HEK293T (cell line): ENCODE measurements at regions not wholly inside any gene's neighbourhood (a gene's known extent, or its start where the extent isn't known, plus 50 kb on each side); places are given as distances from the start of the nearest gene placed in this dataset.

Experiments
- BHLHE40 ChIP-seq: fragments of 450-650 bp; IDR thresholded peaks from 2 replicates; pipeline ENCODE4 v1.6.1; 2016; ENCODE audit warnings: mild to moderate bottlenecking, moderate library complexity, borderline replicate concordance
- CTBP1 ChIP-seq: fragments of 450-650 bp; IDR thresholded peaks from 2 replicates; pipeline ENCODE4 v1.6.1; 2016; ENCODE audit warnings: borderline replicate concordance
- FOXK2 ChIP-seq: fragments of 450-650 bp; IDR thresholded peaks from 2 replicates; pipeline ENCODE4 v1.6.1; 2016; ENCODE audit warnings: mild to moderate bottlenecking
- L3MBTL2 ChIP-seq: fragments of 450-650 bp; conservative IDR thresholded peaks from 2 replicates; pipeline ENCODE4 v1.6.1; 2016; ENCODE audit warnings: mild to moderate bottlenecking
- LEF1 ChIP-seq: fragments of 450-650 bp; IDR thresholded peaks from 2 replicates; pipeline ENCODE4 v1.6.1; 2017; ENCODE audit warnings: mild to moderate bottlenecking, borderline replicate concordance
- ZNF384 ChIP-seq: fragments of 450-650 bp; IDR thresholded peaks from 2 replicates; pipeline ENCODE4 v1.6.1; 2016
- TF ChIP-seq, protein P1 (sequence below): fragments of 450-650 bp; IDR thresholded peaks from 2 replicates; pipeline ENCODE4 v1.6.1; 2016

DNA sequence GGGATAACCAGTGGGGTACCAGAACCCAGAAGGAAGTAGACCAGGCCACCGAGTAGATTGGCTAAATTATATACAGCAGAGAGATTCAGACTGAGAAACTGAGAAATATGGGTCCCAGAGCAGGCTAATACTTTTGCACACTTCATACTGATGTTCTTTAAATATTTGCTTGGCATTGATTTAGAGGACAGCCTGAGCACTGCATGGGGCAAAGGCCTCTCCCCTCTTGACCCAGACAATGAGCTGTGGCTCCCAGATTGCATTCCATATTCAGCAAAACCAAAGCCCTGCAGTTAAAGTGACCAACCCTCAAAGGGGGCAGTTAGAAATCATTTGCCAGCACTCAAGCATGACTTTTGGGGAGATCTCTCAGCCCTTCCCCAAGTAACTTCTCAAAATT, 279.2 kb downstream of the SUDS3 start:
- no peak for TF ChIP-seq L3MBTL2
- no peak for TF ChIP-seq LEF1
- TF ChIP-seq BHLHE40, result no peak
- no peak for TF ChIP-seq CTBP1
- TF ChIP-seq ZNF384, result no peak
- TF ChIP-seq, protein P1, sequence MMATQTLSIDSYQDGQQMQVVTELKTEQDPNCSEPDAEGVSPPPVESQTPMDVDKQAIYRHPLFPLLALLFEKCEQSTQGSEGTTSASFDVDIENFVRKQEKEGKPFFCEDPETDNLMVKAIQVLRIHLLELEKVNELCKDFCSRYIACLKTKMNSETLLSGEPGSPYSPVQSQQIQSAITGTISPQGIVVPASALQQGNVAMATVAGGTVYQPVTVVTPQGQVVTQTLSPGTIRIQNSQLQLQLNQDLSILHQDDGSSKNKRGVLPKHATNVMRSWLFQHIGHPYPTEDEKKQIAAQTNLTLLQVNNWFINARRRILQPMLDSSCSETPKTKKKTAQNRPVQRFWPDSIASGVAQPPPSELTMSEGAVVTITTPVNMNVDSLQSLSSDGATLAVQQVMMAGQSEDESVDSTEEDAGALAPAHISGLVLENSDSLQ, result no peak
- TF ChIP-seq FOXK2, result no peak
